Left renal pelvis (tissue), 4 donors: ENCODE measurements at regions not wholly inside any gene's neighbourhood (a gene's known extent, or its start where the extent isn't known, plus 50 kb on each side); places are given as distances from the start of the nearest gene placed in this dataset.

Source experiments
- DNase-seq, 4 donors: peaks; one replicate each; pipeline ENCODE4 v3.0.0-alpha.2; 2013; ENCODE audit warnings: low read depth in 4 of 4, low spot score in 3 of 4

- no peak for DNase-seq
Measured at GRCh38 chr6:102582569-102582968, 1189.1 kb downstream of the GRIK2 start.

DNA sequence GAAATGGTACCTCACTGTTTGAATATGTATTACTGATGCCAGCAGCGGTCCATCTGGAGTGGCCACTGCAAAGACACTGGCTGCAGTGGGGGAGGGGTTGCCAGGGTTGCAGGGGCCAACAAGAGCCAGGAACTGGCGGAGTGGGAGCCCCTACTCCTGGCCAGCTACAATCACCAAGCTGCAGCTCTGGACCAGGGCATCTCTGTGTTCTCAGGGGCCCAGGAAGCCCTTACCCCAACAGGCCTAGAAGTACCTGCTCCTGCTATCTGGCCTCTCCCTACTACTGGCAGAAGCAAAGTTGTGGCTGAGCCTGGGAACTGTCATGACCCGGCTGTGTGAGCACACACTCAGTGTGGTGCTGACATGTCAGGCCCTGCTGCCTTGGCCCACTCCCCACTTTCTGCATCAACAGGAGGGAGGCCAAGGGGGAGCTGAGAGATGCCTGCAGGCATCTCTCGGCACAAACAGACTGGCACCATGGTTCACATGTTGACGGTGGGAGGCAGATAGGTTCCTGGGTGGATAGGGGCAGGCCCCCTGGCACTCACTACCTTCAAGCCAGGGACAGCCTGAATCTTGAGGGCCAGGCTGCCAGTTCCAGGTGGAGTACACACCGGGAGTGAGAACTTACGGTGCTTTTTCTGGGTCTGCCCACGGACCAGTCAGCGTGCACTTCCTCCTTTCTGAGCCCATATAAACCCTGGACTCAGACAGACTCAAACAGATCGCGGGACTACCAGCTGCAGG, 1188.0 kb downstream of the GRIK2 start:
- DNase-seq, result no peak

DNA sequence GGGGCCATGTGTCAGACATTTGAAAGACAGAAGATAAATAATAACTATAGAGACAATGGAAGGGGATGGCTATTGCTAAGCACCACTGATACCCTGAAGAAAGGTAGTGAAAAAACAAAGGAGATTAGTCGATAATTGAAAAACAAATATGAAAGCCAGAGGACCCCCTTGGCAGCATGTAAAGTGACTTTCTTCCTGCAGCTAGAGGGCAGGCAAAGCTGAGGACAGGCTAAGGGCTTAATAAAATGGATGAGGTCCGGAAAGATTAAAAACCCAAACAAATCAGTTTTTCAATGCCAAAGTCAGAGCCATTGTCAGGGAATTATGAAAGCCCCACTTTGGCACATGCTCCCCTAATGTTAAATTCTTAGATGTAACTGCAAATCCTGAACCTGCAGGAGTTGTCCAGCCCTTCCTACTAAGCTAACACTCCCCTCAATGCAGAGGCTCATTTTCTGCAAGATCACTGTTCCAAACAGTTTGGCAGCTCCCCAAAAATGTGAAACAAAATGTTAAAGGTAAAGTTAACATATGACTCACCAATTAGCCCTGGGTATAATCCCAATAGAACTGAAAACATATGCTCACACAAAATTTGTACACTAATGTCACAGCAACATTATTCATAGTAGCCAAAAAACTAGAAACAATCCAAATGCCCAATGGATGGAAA, 1177.9 kb downstream of the GRIK2 start:
- DNase-seq, result no peak

DNA sequence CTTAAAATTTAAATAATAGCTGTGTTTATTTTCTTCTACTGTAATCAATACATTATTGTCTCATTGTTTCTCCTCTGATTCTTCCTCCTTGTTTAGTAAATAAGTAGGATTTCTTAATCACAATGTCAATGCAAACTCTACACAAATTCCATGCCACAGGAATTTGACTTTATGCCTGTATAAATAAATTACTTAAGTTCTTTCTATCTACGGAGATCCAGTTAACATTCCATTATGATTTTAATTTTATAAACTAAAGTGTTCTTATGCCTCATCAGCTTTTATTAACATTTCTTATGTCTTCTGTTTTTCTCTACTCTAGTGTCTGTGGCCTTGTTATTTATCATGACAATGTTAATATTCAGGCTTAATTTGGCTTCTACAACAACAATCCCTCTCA, 1169.2 kb downstream of the GRIK2 start:
- DNase-seq, result no peak

DNA sequence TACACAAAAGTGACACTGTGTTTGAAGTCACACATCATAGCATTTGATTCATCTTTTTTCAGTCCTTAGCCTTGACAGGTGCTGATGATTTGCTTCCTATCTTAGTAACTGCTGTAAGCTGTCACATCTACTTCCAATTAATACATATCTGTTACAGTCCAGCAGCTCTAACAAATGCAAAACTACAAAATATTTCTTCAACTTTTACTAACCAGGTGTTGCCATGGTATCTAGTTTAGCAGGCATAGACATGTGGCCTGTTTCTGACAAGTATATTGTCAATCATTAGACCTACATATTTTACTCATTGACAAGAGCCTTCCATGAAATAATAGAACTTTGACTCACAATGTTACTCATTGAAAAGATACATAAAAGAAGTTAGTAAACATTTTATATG, 1159.7 kb downstream of the GRIK2 start:
- DNase-seq, result no peak

DNA sequence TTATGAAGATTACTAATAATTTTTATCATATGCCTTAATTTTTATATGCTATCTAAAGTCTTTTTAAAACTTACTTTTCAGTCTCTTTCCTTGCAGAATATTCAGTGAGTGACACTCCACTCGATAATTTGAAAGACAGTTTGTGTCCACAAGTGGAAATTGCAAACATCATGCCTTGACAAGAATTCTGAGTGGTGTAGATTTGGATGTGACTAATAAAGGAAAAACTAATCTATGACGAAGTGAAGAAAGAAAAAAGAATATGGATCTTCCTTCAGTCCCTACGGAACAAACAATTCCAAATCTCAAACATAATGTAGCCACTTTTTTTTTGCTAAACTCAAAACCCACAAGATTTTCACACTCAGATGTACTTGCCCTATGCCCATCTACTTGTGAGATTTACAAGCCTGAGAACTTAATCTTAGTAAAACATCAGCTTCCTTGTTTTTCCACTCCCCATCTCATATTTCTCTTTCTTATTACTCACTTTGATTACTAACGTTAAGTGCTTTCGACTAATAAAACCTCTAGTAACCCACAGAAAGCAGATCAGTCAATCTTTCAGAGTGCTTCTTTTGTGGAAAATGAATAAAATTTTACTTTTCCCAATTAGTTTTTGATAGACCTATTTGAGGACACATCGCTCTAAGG, 1155.8 kb downstream of the GRIK2 start:
- DNase-seq, result no peak

DNA sequence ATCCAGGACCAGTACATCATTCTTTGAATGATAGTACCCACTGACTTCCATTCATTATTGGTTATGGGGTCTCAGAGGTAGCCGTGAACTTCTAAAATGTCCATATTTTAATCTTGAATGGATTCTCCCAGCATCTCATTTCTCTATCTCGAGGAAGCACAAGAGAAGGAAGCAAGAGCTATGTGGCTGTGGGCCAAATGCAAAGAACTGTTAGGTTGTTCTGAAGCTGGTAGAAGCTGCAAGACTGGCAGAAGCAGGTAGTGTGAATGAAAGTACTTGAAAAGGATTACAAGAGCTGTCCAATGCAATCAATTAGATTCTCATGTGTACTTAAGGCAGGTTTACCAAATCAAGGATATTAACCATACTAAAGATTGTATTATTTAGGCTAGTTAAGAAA, 1131.8 kb downstream of the GRIK2 start:
- no peak for DNase-seq

DNA sequence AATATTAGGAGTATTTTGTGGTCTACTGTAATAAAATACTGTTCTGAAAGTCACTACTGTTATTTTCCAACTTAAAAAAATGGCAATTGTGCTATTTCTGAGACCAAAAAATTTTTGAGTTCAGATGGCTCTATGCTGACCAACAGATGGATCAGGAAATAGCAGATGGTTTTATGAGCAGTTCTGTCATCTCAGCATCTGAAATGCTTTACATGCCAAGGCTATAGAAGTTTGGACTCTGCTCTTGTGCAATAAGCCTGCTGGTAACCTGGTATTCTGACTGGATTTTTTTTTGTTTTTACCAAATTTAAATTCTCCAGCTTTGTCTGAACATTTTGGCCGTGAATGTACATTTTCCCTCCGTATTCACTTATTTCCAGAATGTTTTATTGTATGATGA, 1127.5 kb downstream of the GRIK2 start:
- DNase-seq, result no peak

GRCh38 chr6:102517506-102517905, 1124.0 kb downstream of the GRIK2 start:
- DNase-seq, result no peak

- DNase-seq, result no peak
Measured at GRCh38 chr6:102501615-102502014, 1108.1 kb downstream of the GRIK2 start.

- DNase-seq, result no peak
Measured at GRCh38 chr6:102494808-102495207, 1101.3 kb downstream of the GRIK2 start.

DNA sequence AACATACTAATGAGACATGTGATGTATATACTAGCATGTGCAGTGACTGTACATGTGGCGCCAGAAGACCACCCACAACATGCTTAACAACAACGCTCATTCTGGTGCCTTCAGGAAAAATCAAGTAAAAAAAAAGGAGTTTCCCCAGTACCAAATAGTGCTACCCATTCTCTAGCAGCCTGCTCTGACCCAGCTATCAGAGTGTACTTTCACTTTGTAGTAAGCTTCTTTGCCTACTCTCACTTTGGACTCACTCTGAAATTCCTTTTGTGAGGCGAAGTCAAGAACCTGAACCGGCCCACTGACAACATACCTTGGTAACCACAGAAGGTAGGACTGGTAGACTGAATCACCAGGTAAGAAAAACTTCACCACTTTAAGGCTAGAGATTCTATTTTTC, 1100.0 kb downstream of the GRIK2 start:
- DNase-seq, result no peak

DNA sequence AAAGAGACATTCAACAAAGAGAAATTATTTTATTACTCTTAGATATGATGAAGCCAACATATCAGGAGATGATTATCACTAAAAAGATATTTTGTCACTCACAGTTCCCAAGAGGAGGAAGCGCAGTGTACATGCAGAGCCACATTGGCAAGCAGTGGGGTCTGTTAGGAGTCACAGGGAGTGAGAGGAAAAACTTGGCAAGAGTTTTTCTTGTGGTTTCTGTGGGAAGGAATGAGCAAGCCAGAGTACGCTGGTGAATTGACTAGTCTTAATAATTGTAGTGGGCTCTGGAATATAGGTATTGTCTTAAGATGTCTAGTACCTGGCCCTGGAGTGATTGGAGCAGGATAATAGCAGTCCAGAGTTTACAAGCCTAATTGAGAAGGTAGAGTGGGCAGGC, 1095.2 kb downstream of the GRIK2 start:
- no peak for DNase-seq

- no peak for DNase-seq
Measured at GRCh38 chr6:102485480-102485879, 1092.0 kb downstream of the GRIK2 start.

DNA sequence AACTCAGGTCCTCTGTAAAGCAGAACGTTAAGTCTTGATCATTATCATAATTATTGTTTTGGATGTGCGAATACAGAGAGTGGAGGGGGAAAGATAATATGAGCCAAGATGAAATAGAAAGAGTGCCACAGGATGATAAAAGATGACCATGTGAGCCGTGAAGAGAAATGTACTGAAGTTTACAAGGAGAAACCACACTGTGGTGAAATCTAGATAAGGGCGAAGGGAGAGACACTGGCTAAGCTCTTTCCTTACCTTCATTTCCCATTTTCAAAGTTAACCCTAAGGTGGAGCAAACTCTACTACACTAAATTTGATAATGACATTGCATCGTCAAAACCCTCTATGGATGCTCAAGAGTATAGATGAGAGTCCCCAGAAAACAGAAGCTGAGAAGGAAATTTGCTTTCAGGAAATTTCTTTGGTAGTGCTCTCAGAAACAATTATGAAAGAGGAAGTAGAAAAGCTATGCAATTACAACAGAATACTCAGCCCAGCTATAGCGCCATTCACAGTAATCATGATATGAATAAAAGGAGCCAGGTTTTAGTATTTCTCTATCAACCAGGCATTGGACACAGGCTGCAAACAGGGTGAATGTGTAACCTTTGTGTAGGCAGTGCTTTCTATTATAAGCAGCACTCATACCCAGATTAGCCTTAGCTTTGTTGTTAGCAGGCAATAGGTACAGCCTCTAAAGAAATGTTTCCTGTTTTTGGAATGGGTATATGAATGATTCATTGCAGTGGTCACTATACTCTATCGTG, 1080.7 kb downstream of the GRIK2 start:
- DNase-seq, result no peak

DNA sequence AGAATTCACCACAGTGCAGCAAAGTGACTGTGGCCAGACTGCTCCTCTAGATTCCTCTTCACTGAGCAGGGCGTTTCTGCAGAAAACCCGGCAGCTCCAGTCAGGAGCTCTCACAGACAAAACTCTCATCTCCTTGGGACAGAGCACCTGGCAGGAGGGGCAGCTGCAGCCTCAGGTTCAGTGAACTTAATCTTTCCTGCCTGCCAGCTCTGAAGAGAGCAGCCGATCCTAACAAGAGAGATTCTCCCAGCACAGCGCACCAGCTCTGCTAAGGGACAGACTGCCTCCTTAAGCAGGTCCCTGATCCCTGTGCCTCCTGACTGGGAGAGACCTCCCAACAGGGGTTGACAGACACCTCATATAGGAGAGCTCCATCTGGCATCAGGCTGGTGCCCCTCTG, 1065.5 kb downstream of the GRIK2 start:
- DNase-seq, result no peak

DNA sequence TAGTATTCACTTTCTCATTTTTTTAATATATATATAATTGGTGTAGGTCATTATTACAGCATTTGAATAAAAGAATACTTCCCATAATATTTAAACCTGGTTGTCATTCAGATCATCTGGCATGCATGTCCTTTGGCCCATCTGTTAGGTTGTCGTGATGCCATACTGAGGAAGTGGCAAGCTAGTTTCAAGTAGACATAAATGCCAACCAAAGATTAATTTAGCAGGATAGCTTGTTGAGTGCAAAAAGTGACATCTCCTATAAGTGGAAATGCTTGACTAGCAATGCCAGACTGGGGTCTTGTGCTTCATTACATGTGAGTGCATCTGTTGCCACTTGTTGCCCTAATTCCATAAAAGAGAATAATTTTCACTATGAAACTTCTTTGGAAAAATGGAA, 1044.7 kb downstream of the GRIK2 start:
- no peak for DNase-seq

- no peak for DNase-seq
Measured at GRCh38 chr6:102417368-102417998, 1024.0 kb downstream of the GRIK2 start.

DNA sequence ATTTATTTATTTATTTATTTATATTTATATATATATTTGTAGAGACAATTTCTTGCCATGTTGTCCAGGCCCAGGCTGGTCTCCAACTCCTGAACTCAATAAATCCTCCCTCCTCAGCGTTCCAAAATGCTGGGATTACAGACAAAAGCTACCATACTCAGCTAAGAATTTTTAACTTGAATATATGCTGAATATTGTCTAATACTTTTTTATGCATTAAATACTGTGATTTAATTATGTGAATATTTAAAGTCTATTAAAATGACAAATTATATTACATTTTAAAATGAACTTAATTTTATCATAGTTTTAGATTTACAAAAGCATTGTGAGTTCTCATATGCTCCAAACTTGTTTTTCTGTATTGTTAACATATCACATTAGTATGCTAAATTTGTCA, 1022.4 kb downstream of the GRIK2 start:
- no peak for DNase-seq

DNA sequence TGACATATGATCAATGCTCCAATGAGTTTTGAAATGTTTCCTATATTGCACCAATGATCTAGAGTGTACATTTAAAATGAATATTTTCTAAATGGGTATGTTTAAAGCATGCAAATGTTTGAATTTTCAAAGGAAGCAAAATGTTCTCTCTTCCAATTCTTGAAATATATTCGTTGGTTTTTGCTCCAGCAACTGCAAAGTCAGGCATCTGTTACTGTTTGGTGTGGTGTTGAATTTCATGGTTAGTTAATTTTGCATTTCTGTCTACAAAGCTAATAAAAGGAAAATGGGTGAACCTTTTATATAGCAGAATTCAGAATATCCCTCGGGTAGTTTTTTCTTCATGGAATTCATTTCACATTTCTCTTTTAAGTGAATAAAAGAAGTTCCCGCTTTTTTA, 1018.3 kb downstream of the GRIK2 start:
- no peak for DNase-seq
